Cardiac muscle cell (in vitro differentiated cells and primary cell): ENCODE measurements at regions not wholly inside any gene's neighbourhood (a gene's known extent, or its start where the extent isn't known, plus 50 kb on each side); places are given as distances from the start of the nearest gene placed in this dataset.
"Not testable (repeated sequence)": the region's sequence is repeated elsewhere in the genome, so short reads cannot be mapped to it uniquely, and the experiment has no call there.

ENCODE experiments used
- DNase-seq, 2 donors: peaks; one replicate each; pipeline versions ENCODE4 v3.0.0 to v3.0.0-alpha.2; 2010 to 2017; ENCODE audit warnings: low read depth in 1 of 2, low spot score in 1 of 2
- H3K27ac ChIP-seq: fragments of 200-600 bp; sonication (generic); 2 replicates; pipeline ENCODE4 v1.5.1; 2016
- H3K27me3 ChIP-seq: fragments of 200-600 bp; sonication (generic); 2 replicates; pipeline ENCODE4 v1.6.0; 2016; ENCODE audit warnings: control low read depth
- H3K36me3 ChIP-seq: fragments of 200-600 bp; sonication (generic); 2 replicates; pipeline ENCODE4 v1.5.1; 2016; ENCODE audit warnings: control low read depth
- H3K4me1 ChIP-seq: fragments of 200-600 bp; sonication (generic); 2 replicates; pipeline ENCODE4 v1.8.1; 2017; ENCODE audit warnings: low read depth, mild to moderate bottlenecking, mixed run types
- H3K4me3 ChIP-seq: fragments of 200-600 bp; sonication (generic); 2 replicates; pipeline ENCODE4 v1.5.1; 2016; ENCODE audit warnings: mild to moderate bottlenecking
- H3K9me3 ChIP-seq: fragments of 200-600 bp; sonication (generic); 2 replicates; pipeline ENCODE4 v1.5.1; 2017; ENCODE audit warnings: low read depth, mild to moderate bottlenecking, control low read depth
- CTCF ChIP-seq: IDR thresholded peaks from 2 replicates; pipeline ENCODE4 v1.5.1; 2012; ENCODE audit warnings: low read depth, mild to moderate bottlenecking, low read length

GRCh38 chrX:499870-500364 is 113.2 kb upstream of the PPP2R3B start:
- no peaks in the 10 kb centered on the region for H3K9me3 ChIP-seq
- H3K36me3 ChIP-seq, result no peaks in the 10 kb centered on the region
- no peak for DNase-seq
- no peak overlapping the region for H3K27ac ChIP-seq
- no peak for TF ChIP-seq CTCF
- H3K4me3 ChIP-seq, result no peak overlapping the region
- H3K27me3 ChIP-seq, result peaks cover 42% of the 10 kb centered on the region
- H3K4me1 ChIP-seq, result no peaks in the 10 kb centered on the region

GRCh38 chrX:500481-501010 is 113.8 kb upstream of the PPP2R3B start:
- no peak overlapping the region for H3K27ac ChIP-seq
- H3K4me1 ChIP-seq, result no peaks in the 10 kb centered on the region
- no peak for TF ChIP-seq CTCF
- no peaks in the 10 kb centered on the region for H3K36me3 ChIP-seq
- H3K27me3 ChIP-seq, result peaks cover 42% of the 10 kb centered on the region
- no peak overlapping the region for H3K4me3 ChIP-seq
- DNase-seq, result no peak
- no peaks in the 10 kb centered on the region for H3K9me3 ChIP-seq

GRCh38 chrX:506341-506740 is 119.6 kb upstream of the PPP2R3B start:
- Histone ChIP-seq H3K36me3 (no peaks in the 10 kb centered on the region), H3K9me3 (no peaks in the 10 kb centered on the region), H3K27ac (no peak overlapping the region), H3K4me1 (no peaks in the 10 kb centered on the region), H3K4me3 (no peak overlapping the region), H3K27me3 (peaks cover 10% of the 10 kb centered on the region)
- TF ChIP-seq CTCF, result no peak
- DNase-seq, result no peak

- no peak for DNase-seq
Observed at GRCh38 chrX:508163-508562, 121.5 kb upstream of the PPP2R3B start.

GRCh38 chrX:508821-509220 is 121.8 kb upstream of the SHOX start:
- H3K27ac ChIP-seq, result not testable (repeated sequence)

More at GRCh38 chrX:508163-508562, 121.5 kb upstream of the PPP2R3B start:
- Histone ChIP-seq H3K4me1 (no peaks in the 10 kb centered on the region), H3K9me3 (no peaks in the 10 kb centered on the region), H3K27me3 (peaks cover 3% of the 10 kb centered on the region), H3K36me3 (no peaks in the 10 kb centered on the region), H3K4me3 (no peak overlapping the region), H3K27ac (no peak overlapping the region)
- no peak for TF ChIP-seq CTCF

GRCh38 chrX:511089-511488 is 119.5 kb upstream of the SHOX start:
- not testable (repeated sequence) for H3K4me1 ChIP-seq, H3K27me3 ChIP-seq, H3K27ac ChIP-seq, H3K9me3 ChIP-seq, H3K36me3 ChIP-seq, H3K4me3 ChIP-seq, DNase-seq

More at GRCh38 chrX:508821-509220, 121.8 kb upstream of the SHOX start:
- not testable (repeated sequence) for H3K27me3 ChIP-seq, H3K9me3 ChIP-seq, H3K4me1 ChIP-seq, DNase-seq, H3K4me3 ChIP-seq, H3K36me3 ChIP-seq

GRCh38 chrX:518319-518718 is 112.3 kb upstream of the SHOX start:
- Histone ChIP-seq H3K27me3 (peaks cover 11% of the 10 kb centered on the region), H3K36me3 (no peaks in the 10 kb centered on the region), H3K4me3 (no peak overlapping the region), H3K9me3 (no peaks in the 10 kb centered on the region), H3K4me1 (no peaks in the 10 kb centered on the region), H3K27ac (no peak overlapping the region)
- DNase-seq, result no peak
- TF ChIP-seq CTCF, result no peak
